KOPT-K1 (cell line): ENCODE measurements at regions not wholly inside any gene's neighbourhood (a gene's known extent, or its start where the extent isn't known, plus 50 kb on each side); places are given as distances from the start of the nearest gene placed in this dataset.
"Not testable (repeated sequence)": the region's sequence is repeated elsewhere in the genome, so short reads cannot be mapped to it uniquely, and the experiment has no call there.

ENCODE experiments used
- H3K27ac ChIP-seq: fragments of 200-600 bp; sonication (generic); 2 replicates; pipeline ENCODE4 v1.5.1; 2016; ENCODE audit warnings: antibody characterized with exemption, mild to moderate bottlenecking, low read depth, low read length; ENCODE audit not compliant: poor library complexity, severe bottlenecking
- H3K36me3 ChIP-seq: fragments of 200-600 bp; sonication (generic); 2 replicates; pipeline ENCODE4 v1.5.1; 2017; ENCODE audit warnings: antibody characterized with exemption, mild to moderate bottlenecking, low read length, moderate library complexity; ENCODE audit not compliant: insufficient read depth
- H3K9me3 ChIP-seq: fragments of 200-600 bp; sonication (generic); 2 replicates; pipeline ENCODE4 v1.5.1; 2017; ENCODE audit warnings: antibody characterized with exemption, low read length, mild to moderate bottlenecking; ENCODE audit not compliant: insufficient read depth, poor library complexity, severe bottlenecking

- Histone ChIP-seq H3K36me3 (no peaks in the 10 kb centered on the region), H3K27ac (no peak overlapping the region), H3K9me3 (no peaks in the 10 kb centered on the region)
Observed at GRCh38 chr7:25594122-25594521, 365.8 kb upstream of the NPVF start.

GRCh38 chr7:25594728-25595127, 366.4 kb upstream of the NPVF start:
- Histone ChIP-seq H3K9me3 (no peaks in the 10 kb centered on the region), H3K27ac (no peak overlapping the region), H3K36me3 (no peaks in the 10 kb centered on the region)

GRCh38 chr7:25595996-25596395, 367.7 kb upstream of the NPVF start:
- no peaks in the 10 kb centered on the region for H3K9me3 ChIP-seq
- H3K36me3 ChIP-seq = no peaks in the 10 kb centered on the region
- H3K27ac ChIP-seq = no peak overlapping the region

- Histone ChIP-seq H3K9me3 (no peaks in the 10 kb centered on the region), H3K27ac (no peak overlapping the region)
Observed at GRCh38 chr7:25596443-25596842, 368.2 kb upstream of the NPVF start.

GRCh38 chr7:25597946-25598345, 369.7 kb upstream of the NPVF start:
- no peak overlapping the region for H3K27ac ChIP-seq
- H3K9me3 ChIP-seq = no peaks in the 10 kb centered on the region
- no peaks in the 10 kb centered on the region for H3K36me3 ChIP-seq

More at GRCh38 chr7:25596443-25596842, 368.2 kb upstream of the NPVF start:
- no peaks in the 10 kb centered on the region for H3K36me3 ChIP-seq

GRCh38 chr7:25598765-25599164, 370.5 kb upstream of the NPVF start:
- no peak overlapping the region for H3K27ac ChIP-seq
- no peaks in the 10 kb centered on the region for H3K36me3 ChIP-seq
- H3K9me3 ChIP-seq = no peaks in the 10 kb centered on the region

GRCh38 chr7:25600262-25600920, 372.1 kb upstream of the NPVF start:
- Histone ChIP-seq H3K9me3 (no peaks in the 10 kb centered on the region), H3K27ac (no peak overlapping the region), H3K36me3 (no peaks in the 10 kb centered on the region)

GRCh38 chr7:25602730-25603426, 374.6 kb upstream of the NPVF start:
- H3K9me3 ChIP-seq, H3K36me3 ChIP-seq, H3K27ac ChIP-seq: not testable (repeated sequence)

GRCh38 chr7:25603427-25603740, 375.1 kb upstream of the NPVF start:
- not testable (repeated sequence) for H3K27ac ChIP-seq, H3K9me3 ChIP-seq, H3K36me3 ChIP-seq

GRCh38 chr7:25611196-25611595, 382.9 kb upstream of the NPVF start:
- H3K9me3 ChIP-seq = peaks cover 8% of the 10 kb centered on the region
- H3K36me3 ChIP-seq = no peaks in the 10 kb centered on the region
- H3K27ac ChIP-seq = no peak overlapping the region

- H3K27ac ChIP-seq = no peak overlapping the region
- H3K36me3 ChIP-seq = no peaks in the 10 kb centered on the region
- H3K9me3 ChIP-seq = peaks cover 8% of the 10 kb centered on the region
Observed at GRCh38 chr7:25613912-25614311, 385.6 kb upstream of the NPVF start.

- no peaks in the 10 kb centered on the region for H3K36me3 ChIP-seq
Observed at GRCh38 chr7:25614415-25614814, 386.1 kb upstream of the NPVF start.

GRCh38 chr7:25615003-25615402, 386.7 kb upstream of the NPVF start:
- Histone ChIP-seq H3K27ac (no peak overlapping the region), H3K36me3 (no peaks in the 10 kb centered on the region)

More at GRCh38 chr7:25614415-25614814, 386.1 kb upstream of the NPVF start:
- Histone ChIP-seq H3K27ac (no peak overlapping the region), H3K9me3 (peaks cover 8% of the 10 kb centered on the region)

GRCh38 chr7:25615593-25615992, 387.3 kb upstream of the NPVF start:
- no peak overlapping the region for H3K27ac ChIP-seq
- peaks cover 8% of the 10 kb centered on the region for H3K9me3 ChIP-seq

More at GRCh38 chr7:25615003-25615402, 386.7 kb upstream of the NPVF start:
- peaks cover 8% of the 10 kb centered on the region for H3K9me3 ChIP-seq

GRCh38 chr7:25617214-25617613, 388.9 kb upstream of the NPVF start:
- no peak overlapping the region for H3K27ac ChIP-seq
- H3K9me3 ChIP-seq = peaks cover 3% of the 10 kb centered on the region
- H3K36me3 ChIP-seq = no peaks in the 10 kb centered on the region

More at GRCh38 chr7:25615593-25615992, 387.3 kb upstream of the NPVF start:
- H3K36me3 ChIP-seq = no peaks in the 10 kb centered on the region

- Histone ChIP-seq H3K36me3 (no peaks in the 10 kb centered on the region), H3K9me3 (no peaks in the 10 kb centered on the region)
Observed at GRCh38 chr7:25617673-25618072, 389.4 kb upstream of the NPVF start.

More at GRCh38 chr7:25617673-25618072, 389.4 kb upstream of the NPVF start:
- H3K27ac ChIP-seq = no peak overlapping the region
